GM23338 (cell line): ENCODE measurements at regions not wholly inside any gene's neighbourhood (a gene's known extent, or its start where the extent isn't known, plus 50 kb on each side); places are given as distances from the start of the nearest gene placed in this dataset.

Experiments used
- ATAC-seq: fragments of 200-7000 bp; cut with Tn5 transposase; 3 replicates; pipeline ENCODE4 v1.9.1; 2020
- DNase-seq: peaks from one replicate; pipeline ENCODE4 v3.0.0-alpha.2; 2015; ENCODE audit warnings: low spot score
- H2AFZ ChIP-seq: fragments of 200-600 bp; sonication (generic); 2 replicates; pipeline ENCODE4 v1.8.0; 2016; ENCODE audit warnings: antibody characterized with exemption, mild to moderate bottlenecking, moderate library complexity
- H3F3A ChIP-seq: fragments of 200-600 bp; sonication (generic); replicated peaks from 2 replicates; pipeline ENCODE4 v1.8.0; 2017; ENCODE audit warnings: antibody characterized with exemption, mixed run types, low read depth
- H3K27ac ChIP-seq: fragments of 200-600 bp; sonication (generic); 2 replicates; pipeline ENCODE4 v1.6.1; 2016; ENCODE audit warnings: low read depth
- H3K27me3 ChIP-seq: fragments of 200-600 bp; sonication (generic); 2 replicates; pipeline ENCODE4 v1.8.0; 2016; ENCODE audit warnings: mild to moderate bottlenecking, mixed run types, moderate library complexity; ENCODE audit not compliant: insufficient read depth
- H3K36me3 ChIP-seq: fragments of 200-600 bp; sonication (generic); 2 replicates; pipeline ENCODE4 v1.8.0; 2016; ENCODE audit warnings: mild to moderate bottlenecking; ENCODE audit not compliant: insufficient read depth
- H3K4me1 ChIP-seq: fragments of 200-600 bp; sonication (generic); 2 replicates; pipeline ENCODE4 v1.8.0; 2016; ENCODE audit warnings: mild to moderate bottlenecking, moderate library complexity; ENCODE audit not compliant: insufficient read depth
- H3K4me2 ChIP-seq: fragments of 200-600 bp; sonication (generic); 2 replicates; pipeline ENCODE4 v1.7.1; 2017; ENCODE audit warnings: mixed run types
- H3K4me3 ChIP-seq: fragments of 200-600 bp; sonication (generic); 2 replicates; pipeline ENCODE4 v1.6.1; 2016; ENCODE audit warnings: mixed run types
- H3K79me2 ChIP-seq: fragments of 200-600 bp; sonication (generic); replicated peaks from 2 replicates; pipeline ENCODE4 v1.8.0; 2017; ENCODE audit warnings: mild to moderate bottlenecking; ENCODE audit not compliant: insufficient read depth
- H3K9me2 ChIP-seq: fragments of 200-600 bp; sonication (generic); 2 replicates; pipeline ENCODE4 v1.8.0; 2017; ENCODE audit not compliant: insufficient read depth
- H4K20me1 ChIP-seq: fragments of 200-600 bp; sonication (generic); replicated peaks from 2 replicates; pipeline ENCODE4 v1.8.0; 2017; ENCODE audit warnings: mild to moderate bottlenecking; ENCODE audit not compliant: insufficient read depth
- H3K27ac Mint-ChIP-seq: 2 replicates; pipeline ENCODE4 v1.8.0; 2020; ENCODE audit warnings: inconsistent platforms, mild to moderate bottlenecking, moderate library complexity, mixed read lengths
- H3K27me3 Mint-ChIP-seq: 3 replicates; pipeline ENCODE4 v1.8.0; 2022; ENCODE audit warnings: low read depth, mild to moderate bottlenecking, moderate library complexity, mixed read lengths, inconsistent platforms; ENCODE audit not compliant: insufficient read depth, poor library complexity
- H3K36me3 Mint-ChIP-seq: 3 replicates; pipeline ENCODE4 v1.8.0; 2021; ENCODE audit warnings: low read depth, mild to moderate bottlenecking, inconsistent platforms, moderate library complexity, mixed read lengths
- H3K4me1 Mint-ChIP-seq: 3 replicates; pipeline ENCODE4 v1.8.0; 2020; ENCODE audit warnings: mild to moderate bottlenecking, inconsistent platforms, mixed read lengths
- H3K4me3 Mint-ChIP-seq: 3 replicates; pipeline ENCODE4 v1.8.0; 2021; ENCODE audit warnings: moderate library complexity, mild to moderate bottlenecking, inconsistent platforms, mixed read lengths
- H3K9me3 Mint-ChIP-seq: 3 replicates; pipeline ENCODE4 v1.8.0; 2020; ENCODE audit warnings: moderate library complexity, mild to moderate bottlenecking, inconsistent platforms, mixed read lengths
- CREB1 ChIP-seq: fragments of 250-450 bp; sonication (Bioruptor Pico); IDR thresholded peaks from 2 replicates; pipeline ENCODE4 v1.5.0; 2020; ENCODE audit warnings: low read depth, mild to moderate bottlenecking, moderate library complexity
- CTCF ChIP-seq, 2 experiments: fragments of 200-600 bp in 1 of 2; sonication (generic) in 1 of 2; conservative IDR thresholded peaks; 2 replicates each; pipeline versions ENCODE4 v1.5.1 to v1.6.1; 2016 to 2017; ENCODE audit warnings: antibody characterized with exemption in 2 of 2, low read depth in 2 of 2, mild to moderate bottlenecking in 2 of 2, moderate library complexity in 1 of 2
- ETS1 ChIP-seq: IDR thresholded peaks from 2 replicates; pipeline ENCODE4 v1.6.1; 2016; ENCODE audit warnings: antibody characterized with exemption
- EZH2 ChIP-seq: fragments of 200-600 bp; sonication (generic); IDR thresholded peaks from one replicate; pipeline ENCODE4 v1.8.0; 2017; ENCODE audit warnings: antibody characterized with exemption, mild to moderate bottlenecking, low read depth; ENCODE audit not compliant: unreplicated experiment
- EZH2phosphoT487 ChIP-seq: fragments of 200-600 bp; sonication (generic); IDR thresholded peaks from one replicate; pipeline ENCODE4 v1.8.1; 2018; ENCODE audit warnings: antibody characterized with exemption; ENCODE audit not compliant: unreplicated experiment
- JUNB ChIP-seq: IDR thresholded peaks from one replicate; pipeline ENCODE4 v1.6.1; 2016; ENCODE audit warnings: antibody characterized with exemption; ENCODE audit not compliant: unreplicated experiment
- NANOG ChIP-seq: IDR thresholded peaks from 2 replicates; pipeline ENCODE4 v1.6.1; 2016; ENCODE audit warnings: antibody characterized with exemption, borderline replicate concordance
- POLR2AphosphoS5 ChIP-seq: IDR thresholded peaks from 2 replicates; pipeline ENCODE4 v1.6.1; 2016; ENCODE audit warnings: antibody characterized with exemption, low read depth
- REST ChIP-seq: IDR thresholded peaks from one replicate; pipeline ENCODE4 v1.6.1; 2018; ENCODE audit warnings: antibody characterized with exemption; ENCODE audit not compliant: unreplicated experiment
- STAT1 ChIP-seq: IDR thresholded peaks from one replicate; pipeline ENCODE4 v1.6.1; 2016; ENCODE audit warnings: antibody characterized with exemption; ENCODE audit not compliant: unreplicated experiment
- ZNF114 ChIP-seq: fragments of 250-450 bp; sonication (Bioruptor Pico); IDR thresholded peaks from 2 replicates; pipeline ENCODE4 v1.5.0; 2020; ENCODE audit warnings: mild to moderate bottlenecking, moderate library complexity
- ZNF331 ChIP-seq: fragments of 250-450 bp; sonication (Bioruptor Pico); IDR thresholded peaks from 2 replicates; pipeline ENCODE4 v1.5.0; 2020; ENCODE audit warnings: low read depth, mild to moderate bottlenecking, moderate library complexity
- ZNF462 ChIP-seq: fragments of 250-450 bp; sonication (Bioruptor Pico); IDR thresholded peaks from 2 replicates; pipeline ENCODE4 v1.5.0; 2020; ENCODE audit warnings: mild to moderate bottlenecking, moderate library complexity

- Histone ChIP-seq H3K79me2 (no peaks in the 10 kb centered on the region), H3K9me2 (peaks cover 15% of the 10 kb centered on the region), H4K20me1 (no peaks in the 10 kb centered on the region), H3K4me3 (no peak overlapping the region), H3K36me3 (no peaks in the 10 kb centered on the region), H3K4me1 (peaks cover 15% of the 10 kb centered on the region), H3K27ac (no peak overlapping the region), H3K27me3 (no peaks in the 10 kb centered on the region), H3K4me2 (no peak overlapping the region), H2AFZ (no peak overlapping the region), H3F3A (no peaks in the 10 kb centered on the region; the same call in 1 of the 2 replicates)
- ATAC-seq = no peak
- no peak overlapping the region for H3K4me3 Mint-ChIP-seq
- no peak overlapping the region for H3K27ac Mint-ChIP-seq
- no peak for DNase-seq
- H3K27me3 Mint-ChIP-seq = no peaks in the 10 kb centered on the region
- no peaks in the 10 kb centered on the region for H3K36me3 Mint-ChIP-seq
- peaks cover 8% of the 10 kb centered on the region for H3K9me3 Mint-ChIP-seq
- TF ChIP-seq ZNF462 (no peak), JUNB (no peak), REST (no peak), EZH2phosphoT487 (no peak), STAT1 (no peak), NANOG (no peak), ZNF331 (CRISPR knock-in tag) (no peak), EZH2 (no peak), CTCF (conservative IDR thresholded peaks at IDR 0.05; ENCODE audit: low read depth in 2 of 2) (no peak), CREB1 (CRISPR knock-in tag) (no peak), POLR2AphosphoS5 (no peak), ZNF114 (CRISPR knock-in tag) (no peak), ETS1 (no peak)
- peaks cover 22% of the 10 kb centered on the region for H3K4me1 Mint-ChIP-seq
Measured at GRCh38 chr1:221824025-221824424, 82.1 kb upstream of the DUSP10 start.
